HG03457 (cell line): ENCODE measurements at regions not wholly inside any gene's neighbourhood (a gene's known extent, or its start where the extent isn't known, plus 50 kb on each side); places are given as distances from the start of the nearest gene placed in this dataset.
"Not testable (repeated sequence)": the region's sequence is repeated elsewhere in the genome, so short reads cannot be mapped to it uniquely, and the experiment has no call there.

Source experiments
- ATAC-seq: cut with Tn5 transposase; IDR thresholded peaks from one replicate; pipeline ENCODE4 v1.9.1; 2021; ENCODE audit warnings: moderate number of reproducible peaks; ENCODE audit not compliant: unreplicated experiment

GRCh38 chr4:171538601-171539100, 274.6 kb upstream of the GALNTL6 start:
- no peak for ATAC-seq

- no peak for ATAC-seq
Observed at GRCh38 chr4:171534391-171534790, 278.8 kb upstream of the GALNTL6 start.

- no peak for ATAC-seq
Observed at GRCh38 chr4:171532968-171533367, 280.2 kb upstream of the GALNTL6 start.

DNA sequence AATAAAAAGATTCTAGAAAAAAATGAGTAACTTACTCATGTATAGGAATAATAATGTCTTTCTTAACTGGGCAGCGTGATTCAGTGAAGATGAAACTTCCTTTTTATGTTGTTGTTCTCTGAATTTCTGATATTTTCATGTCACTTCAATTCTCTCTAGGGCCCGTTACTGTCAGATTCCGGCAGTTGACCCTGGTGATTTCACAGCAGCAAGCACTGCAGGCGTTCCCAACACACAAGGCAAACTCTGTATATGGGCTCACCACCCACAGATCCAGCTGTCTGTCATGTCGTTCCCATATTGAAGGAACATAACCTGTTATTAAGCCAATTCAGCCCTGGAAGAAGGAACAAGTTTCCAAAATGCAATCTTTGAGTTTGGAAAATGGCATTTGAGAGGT, 288.3 kb upstream of the GALNTL6 start:
- no peak for ATAC-seq

DNA sequence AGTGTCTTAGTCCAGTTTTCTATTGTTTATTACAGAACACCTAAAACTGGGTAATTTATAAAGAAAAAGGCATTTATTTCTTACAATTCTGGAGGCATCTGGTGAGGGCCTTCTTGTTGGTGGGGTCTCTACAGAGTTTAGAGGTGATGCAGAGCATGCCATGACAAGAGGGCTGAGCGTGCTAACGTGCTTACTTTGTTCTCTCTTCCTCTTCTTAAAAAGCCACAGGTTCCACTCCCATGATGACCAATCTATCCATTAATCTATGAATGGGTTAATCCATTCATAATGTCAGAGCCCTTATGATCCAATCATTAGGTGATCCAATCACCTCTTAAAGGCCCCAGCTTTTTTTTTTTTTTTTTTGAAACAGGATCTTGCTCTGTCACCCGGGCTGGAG, 291.5 kb upstream of the GALNTL6 start:
- ATAC-seq = no peak

GRCh38 chr4:171519457-171519856, 293.7 kb upstream of the GALNTL6 start:
- ATAC-seq = no peak

DNA sequence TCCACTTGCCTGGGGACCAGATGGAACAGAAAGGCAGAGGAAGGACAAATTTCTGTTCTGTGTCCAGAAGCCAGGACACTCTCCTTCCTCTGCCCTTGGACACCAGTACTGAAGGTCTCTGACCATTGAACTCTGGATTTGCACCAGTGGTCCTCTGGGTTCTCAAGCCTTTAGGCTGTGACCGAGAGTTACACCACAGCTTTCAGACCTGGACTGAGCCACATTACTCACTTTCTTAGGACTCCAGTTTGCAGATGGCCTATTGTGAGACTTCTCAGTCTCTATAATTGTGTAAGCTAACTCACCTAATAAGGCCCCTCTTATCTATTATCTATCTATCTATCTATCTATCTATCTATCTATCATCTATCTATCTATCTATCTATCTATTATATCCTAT, 295.3 kb upstream of the GALNTL6 start:
- ATAC-seq = no peak

DNA sequence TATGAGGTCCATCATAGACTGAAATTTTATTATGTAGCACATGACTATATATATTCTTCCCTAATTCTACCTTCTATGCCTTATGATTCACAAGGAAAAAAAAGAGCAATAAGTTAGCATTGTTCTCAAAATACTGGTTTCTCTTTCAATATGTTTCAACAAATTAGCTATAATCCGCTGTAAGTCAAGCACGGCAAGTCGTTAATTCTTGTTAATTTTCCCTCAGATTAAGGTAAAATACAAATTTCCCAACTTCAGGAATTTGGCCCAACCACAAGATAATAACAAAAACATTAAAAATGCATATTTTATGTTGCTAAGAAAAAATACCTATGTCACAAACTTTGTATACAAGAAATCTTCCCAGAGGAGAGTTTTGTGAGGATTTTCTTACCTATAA, 296.5 kb upstream of the GALNTL6 start:
- ATAC-seq = no peak

GRCh38 chr4:171484681-171485080, 328.5 kb upstream of the GALNTL6 start:
- no peak for ATAC-seq

DNA sequence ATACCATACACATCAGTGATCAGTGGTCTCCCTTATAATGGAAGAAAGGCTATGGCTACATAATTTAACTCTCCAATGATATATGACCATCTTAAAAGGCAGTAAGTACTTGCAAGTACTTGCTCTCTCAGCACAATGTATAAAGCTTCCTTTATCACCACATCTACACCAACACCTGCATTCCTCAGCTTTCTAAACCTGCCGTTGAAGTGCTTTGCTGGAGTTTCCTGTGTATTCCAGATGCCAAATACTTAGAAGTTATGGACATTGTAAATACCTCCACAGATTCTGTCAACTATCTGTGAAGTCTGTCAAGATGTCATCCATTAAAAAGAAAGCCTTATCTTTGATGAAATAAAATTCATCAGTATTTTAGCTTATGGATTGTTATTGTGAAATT, 335.0 kb upstream of the GALNTL6 start:
- ATAC-seq = no peak

DNA sequence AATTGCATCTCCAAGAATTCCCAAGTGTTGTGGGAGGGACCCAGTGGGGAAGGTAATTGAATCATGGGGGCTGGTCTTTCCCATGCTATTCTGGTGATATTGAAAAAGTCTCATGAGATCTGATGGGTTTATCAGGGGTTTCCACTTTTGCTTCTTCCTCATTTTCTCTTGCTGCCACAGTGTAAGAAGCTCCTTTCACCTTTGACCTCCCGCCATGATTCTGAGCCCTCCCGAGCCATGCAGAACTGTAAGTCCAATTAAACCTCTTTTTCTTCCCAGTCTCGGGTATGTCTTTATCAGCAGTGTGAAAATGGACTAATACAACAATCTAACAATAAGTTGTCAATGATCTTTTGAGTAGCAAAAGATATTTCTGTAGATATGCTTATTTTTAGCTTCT, 338.1 kb upstream of the GALNTL6 start:
- not testable (repeated sequence) for ATAC-seq

GRCh38 chr4:171473155-171473554, 340.0 kb upstream of the GALNTL6 start:
- ATAC-seq = no peak

- no peak for ATAC-seq
Observed at GRCh38 chr4:171472230-171472629, 341.0 kb upstream of the GALNTL6 start.

DNA sequence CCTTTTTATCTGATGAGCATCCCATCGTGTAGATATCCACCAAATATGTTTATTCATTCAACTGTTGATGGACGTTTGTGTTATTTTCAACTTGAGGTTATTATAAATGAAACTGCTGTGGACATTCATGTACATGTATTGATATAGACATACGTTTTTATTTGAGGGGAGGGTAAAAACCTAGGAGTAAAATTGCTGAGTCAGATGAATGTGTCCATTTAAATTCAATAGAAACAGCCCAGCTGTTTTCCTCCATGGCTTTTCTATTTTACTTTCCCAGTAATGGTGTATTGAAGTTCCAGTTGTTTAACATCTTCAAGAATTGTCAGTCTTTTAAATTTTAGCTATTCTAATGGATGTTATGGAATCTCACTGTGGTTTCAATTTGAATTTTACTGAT, 348.7 kb upstream of the GALNTL6 start:
- no peak for ATAC-seq

GRCh38 chr4:171461191-171461590, 352.0 kb upstream of the GALNTL6 start:
- ATAC-seq = no peak

- no peak for ATAC-seq
Observed at GRCh38 chr4:171448919-171449481, 364.2 kb upstream of the GALNTL6 start.

DNA sequence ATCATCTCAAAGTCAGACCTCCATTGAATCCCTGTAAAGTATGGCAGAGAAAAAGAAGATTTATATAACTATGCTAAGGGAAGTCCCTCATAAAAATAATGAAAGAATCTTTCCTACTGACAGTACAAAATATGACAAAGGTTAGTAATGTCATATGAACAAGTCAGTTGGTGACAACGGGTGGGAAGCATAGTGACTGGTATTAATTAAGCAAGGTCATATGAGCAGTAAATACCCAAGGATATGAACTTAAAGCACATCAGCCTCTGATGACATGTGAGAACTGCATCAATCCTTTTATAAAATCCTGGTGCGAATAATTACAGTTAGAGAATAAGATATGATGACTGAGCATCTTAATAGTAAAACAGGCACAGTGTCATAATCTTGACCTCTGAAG, 364.8 kb upstream of the GALNTL6 start:
- ATAC-seq = no peak

GRCh38 chr4:171441300-171441941, 371.8 kb upstream of the GALNTL6 start:
- ATAC-seq = no peak

- no peak for ATAC-seq
Observed at GRCh38 chr4:171433674-171434073, 379.5 kb upstream of the GALNTL6 start.

DNA sequence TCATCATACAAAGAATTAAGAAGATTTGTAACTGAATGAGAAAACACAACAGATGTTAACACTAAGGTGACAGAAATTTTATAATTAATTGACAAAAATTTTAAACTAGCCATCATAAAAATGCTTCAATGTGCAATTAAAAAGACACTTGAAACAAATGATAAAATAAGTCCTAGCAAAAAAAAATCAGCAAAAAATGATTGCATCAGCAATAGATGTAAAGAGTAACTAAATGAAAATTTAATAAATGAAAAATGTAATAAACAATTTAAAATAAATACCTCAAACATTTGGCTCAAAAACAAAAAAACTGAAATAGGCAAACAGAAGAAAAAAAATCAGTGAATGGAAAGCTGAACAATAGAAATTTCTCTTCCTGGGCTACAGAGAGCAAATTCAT, 380.7 kb upstream of the GALNTL6 start:
- ATAC-seq = no peak

GRCh38 chr4:171430495-171430894, 382.7 kb upstream of the GALNTL6 start:
- no peak for ATAC-seq

DNA sequence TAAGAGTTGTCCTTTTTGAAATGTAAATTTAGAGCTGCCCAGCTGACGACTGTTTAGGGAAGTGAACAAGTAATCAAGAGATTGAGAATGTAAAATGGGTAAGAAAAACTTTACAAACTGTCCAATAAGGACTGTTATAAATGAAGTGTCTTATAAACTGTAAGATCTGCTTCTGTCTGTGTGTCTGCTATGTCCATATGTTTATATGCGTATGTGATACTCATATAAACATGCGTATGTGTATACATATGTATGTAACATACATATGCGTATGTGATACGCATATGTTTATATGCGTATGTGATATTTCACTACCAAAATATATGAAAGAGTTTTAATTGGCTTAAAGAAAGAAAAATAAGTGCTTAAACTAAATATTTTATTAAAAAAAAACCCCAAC, 416.0 kb upstream of the GALNTL6 start:
- no peak for ATAC-seq

- ATAC-seq = no peak
Observed at GRCh38 chr4:171390626-171391025, 422.6 kb upstream of the GALNTL6 start.
